Fibroblast of lung (primary cell): ENCODE measurements at regions not wholly inside any gene's neighbourhood (a gene's known extent, or its start where the extent isn't known, plus 50 kb on each side); places are given as distances from the start of the nearest gene placed in this dataset.

Experiments
- DNase-seq, 2 donors: peaks; one replicate each; pipeline versions ENCODE4 v3.0.0 to v3.0.0-alpha.2; 2010; ENCODE audit warnings: low read depth in 2 of 2
- H2AFZ ChIP-seq: 2 replicates; pipeline ENCODE4 v1.5.1; 2012; ENCODE audit warnings: low read length, control low read depth, inconsistent platforms
- H3K27ac ChIP-seq: 2 replicates; pipeline ENCODE4 v1.5.1; 2011; ENCODE audit warnings: low read length, control low read depth; ENCODE audit not compliant: insufficient read depth
- H3K27me3 ChIP-seq: 2 replicates; pipeline ENCODE4 v1.5.1; 2011; ENCODE audit warnings: mild to moderate bottlenecking, low read length; ENCODE audit not compliant: control insufficient read depth, insufficient read depth
- H3K36me3 ChIP-seq: 2 replicates; pipeline ENCODE4 v1.5.1; 2011; ENCODE audit warnings: low read length; ENCODE audit not compliant: control insufficient read depth, insufficient read depth
- H3K4me1 ChIP-seq: 2 replicates; pipeline ENCODE4 v1.5.1; 2011; ENCODE audit warnings: low read length; ENCODE audit not compliant: control insufficient read depth, insufficient read depth; ENCODE audit errors: extremely low read depth
- H3K4me2 ChIP-seq: 2 replicates; pipeline ENCODE4 v1.5.1; 2011; ENCODE audit warnings: low read length, control low read depth; ENCODE audit not compliant: insufficient read depth; ENCODE audit errors: extremely low read depth
- H3K4me3 ChIP-seq, 4 experiments: fragments of 200-600 bp in 1 of 4; sonication (generic) in 1 of 4; replicated peaks in 1 of 4; 2 replicates each; pipeline ENCODE4 v1.5.1; 2011 to 2016; ENCODE audit warnings: low read length in 4 of 4, low read depth in 3 of 4, mild to moderate bottlenecking in 3 of 4, control low read depth in 2 of 4, inconsistent platforms in 1 of 4, mixed read lengths in 1 of 4; ENCODE audit not compliant: insufficient read depth in 1 of 4; ENCODE audit errors: control extremely low read depth in 1 of 4
- H3K79me2 ChIP-seq: 2 replicates; pipeline ENCODE4 v1.5.1; 2012; ENCODE audit warnings: mild to moderate bottlenecking, low read length, inconsistent platforms; ENCODE audit not compliant: control insufficient read depth, insufficient read depth
- H3K9ac ChIP-seq: 2 replicates; pipeline ENCODE4 v1.5.1; 2011; ENCODE audit warnings: mild to moderate bottlenecking, low read length, control low read depth; ENCODE audit not compliant: insufficient read depth
- H3K9me3 ChIP-seq: 2 replicates; pipeline ENCODE4 v1.5.1; 2012; ENCODE audit warnings: low read depth, low read length; ENCODE audit not compliant: control insufficient read depth, insufficient read depth
- H4K20me1 ChIP-seq: 2 replicates; pipeline ENCODE4 v1.5.1; 2011; ENCODE audit warnings: low read length; ENCODE audit not compliant: control insufficient read depth, insufficient read depth; ENCODE audit errors: extremely low read depth
- CTCF ChIP-seq, 2 donors: IDR thresholded peaks in 1 of 2; conservative IDR thresholded peaks in 1 of 2; 1 replicate in 1 of 2; 2 replicates in 1 of 2; pipeline ENCODE4 v1.5.1; 2011 to 2012; ENCODE audit warnings: low read length in 2 of 2, control low read depth in 1 of 2, inconsistent platforms in 1 of 2, low read depth in 1 of 2, mild to moderate bottlenecking in 1 of 2
- EZH2 ChIP-seq: IDR thresholded peaks from 2 replicates; pipeline ENCODE4 v1.5.1; 2012; ENCODE audit warnings: low read length, control low read depth, mild to moderate bottlenecking; ENCODE audit errors: missing control alignments

DNA sequence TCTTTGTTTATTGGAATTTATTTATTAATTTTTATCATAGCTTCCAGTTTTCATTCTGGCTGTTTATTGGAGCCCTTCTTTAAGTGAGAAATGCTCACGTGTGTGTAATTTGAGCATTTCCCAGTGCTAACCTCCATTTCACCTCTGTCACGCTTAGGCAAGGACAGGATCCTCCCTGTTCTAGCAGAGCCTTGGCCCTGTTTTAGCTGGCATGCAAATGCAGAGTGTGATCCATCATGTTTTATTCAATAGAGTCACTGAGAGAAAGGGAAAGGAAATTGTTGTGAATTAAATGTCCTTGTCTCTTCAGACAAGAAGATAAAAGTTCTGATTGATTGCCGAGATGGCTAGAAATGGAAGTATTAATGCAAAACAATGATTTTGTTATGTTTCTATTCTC, 137.3 kb upstream of the ACO1 start:
- H3K27ac ChIP-seq = no peak overlapping the region
- no peak overlapping the region for H2AFZ ChIP-seq
- no peak overlapping the region for H3K9ac ChIP-seq
- H3K4me2 ChIP-seq = no peak overlapping the region
- no peak for TF ChIP-seq CTCF (conservative IDR thresholded peaks at IDR 0.05 in 1 of 2, IDR thresholded peaks at IDR 0.05 in 1 of 2; ENCODE audit: low read depth in 1 of 2, low read length in 2 of 2)
- no peak for TF ChIP-seq EZH2
- no peaks in the 10 kb centered on the region for H3K36me3 ChIP-seq
- no peaks in the 10 kb centered on the region for H3K27me3 ChIP-seq
- H3K9me3 ChIP-seq = no peaks in the 10 kb centered on the region
- no peak overlapping the region for H3K4me3 ChIP-seq
- no peaks in the 10 kb centered on the region for H3K79me2 ChIP-seq
- no peaks in the 10 kb centered on the region for H4K20me1 ChIP-seq
- DNase-seq = no peak
- no peaks in the 10 kb centered on the region for H3K4me1 ChIP-seq

- H3K4me1 ChIP-seq = no peaks in the 10 kb centered on the region
- H2AFZ ChIP-seq = no peak overlapping the region
- H3K9ac ChIP-seq = no peak overlapping the region
- H3K27ac ChIP-seq = no peak overlapping the region
- H3K27me3 ChIP-seq = no peaks in the 10 kb centered on the region
- H3K4me3 ChIP-seq = no peak overlapping the region
- H4K20me1 ChIP-seq = no peaks in the 10 kb centered on the region
- no peaks in the 10 kb centered on the region for H3K36me3 ChIP-seq
- H3K4me2 ChIP-seq = no peak overlapping the region
- H3K9me3 ChIP-seq = no peaks in the 10 kb centered on the region
- no peak for TF ChIP-seq CTCF (conservative IDR thresholded peaks at IDR 0.05 in 1 of 2, IDR thresholded peaks at IDR 0.05 in 1 of 2; ENCODE audit: low read depth in 1 of 2, low read length in 2 of 2)
- TF ChIP-seq EZH2 = no peak
- no peak for DNase-seq
- H3K79me2 ChIP-seq = no peaks in the 10 kb centered on the region
These were observed 136.2 kb upstream of the ACO1 start for GRCh38 chr9:32248189-32248712.

- TF ChIP-seq EZH2 (no peak), CTCF (conservative IDR thresholded peaks at IDR 0.05 in 1 of 2, IDR thresholded peaks at IDR 0.05 in 1 of 2; ENCODE audit: low read depth in 1 of 2, low read length in 2 of 2) (peak; percentile 43 to 54)
- Histone ChIP-seq H3K9me3 (no peaks in the 10 kb centered on the region), H3K9ac (no peak overlapping the region), H3K4me3 (no peak overlapping the region), H3K27ac (no peak overlapping the region), H4K20me1 (no peaks in the 10 kb centered on the region), H3K79me2 (no peaks in the 10 kb centered on the region), H3K4me2 (no peak overlapping the region), H2AFZ (no peak overlapping the region), H3K27me3 (no peaks in the 10 kb centered on the region), H3K36me3 (no peaks in the 10 kb centered on the region), H3K4me1 (no peaks in the 10 kb centered on the region)
- DNase-seq = peak; percentile 16 to 38
These were observed 132.9 kb upstream of the ACO1 start for GRCh38 chr9:32251539-32251938.
